Gastrocnemius medialis (tissue), 4 donors: ENCODE measurements at regions not wholly inside any gene's neighbourhood (a gene's known extent, or its start where the extent isn't known, plus 50 kb on each side); places are given as distances from the start of the nearest gene placed in this dataset.

Experiments
- ATAC-seq, 2 donors: fragments of 150-250 bp; one replicate each; pipeline ENCODE4 v1.9.1; 2016
- DNase-seq, 2 donors: peaks; one replicate each; pipeline ENCODE4 v3.0.0-alpha.2; 2019
- H3K27ac ChIP-seq, 4 donors: fragments of 200-600 bp; sonication (generic); 1 replicate in 1 of 4; 2 replicates in 3 of 4; pipeline ENCODE4 v1.5.1; 2016 to 2018; ENCODE audit warnings: mild to moderate bottlenecking in 2 of 4, moderate library complexity in 1 of 4
- H3K27me3 ChIP-seq, 3 donors: fragments of 200-600 bp; sonication (generic) in 2 of 3; 1 replicate in 1 of 3; 2 replicates in 2 of 3; pipeline versions ENCODE4 v1.5.1 to v1.6.0; 2016 to 2019; ENCODE audit warnings: mild to moderate bottlenecking in 1 of 3, moderate library complexity in 1 of 3
- H3K36me3 ChIP-seq, 2 donors: fragments of 200-600 bp; sonication (generic) in 1 of 2; one replicate each; pipeline ENCODE4 v1.5.1; 2017 to 2018
- H3K4me1 ChIP-seq, 2 donors: fragments of 200-600 bp; sonication (generic) in 1 of 2; one replicate each; pipeline ENCODE4 v1.5.1; 2016 to 2017; ENCODE audit warnings: mild to moderate bottlenecking in 2 of 2
- H3K4me3 ChIP-seq, 4 donors: fragments of 200-600 bp; sonication (generic) in 3 of 4; 1 replicate in 1 of 4; 2 replicates in 3 of 4; pipeline ENCODE4 v1.5.1; 2016 to 2019; ENCODE audit warnings: mild to moderate bottlenecking in 2 of 4
- H3K9me3 ChIP-seq, 3 donors: fragments of 200-600 bp; sonication (generic) in 2 of 3; 1 replicate in 1 of 3; 2 replicates in 2 of 3; pipeline ENCODE4 v1.5.1; 2016 to 2019
- CTCF ChIP-seq, 5 experiments: fragments of 450-650 bp in 3 of 5; fragments of 200-600 bp in 2 of 5; sonication (generic) in 2 of 5; IDR thresholded peaks in 4 of 5; conservative IDR thresholded peaks in 1 of 5; 1 replicate in 4 of 5; 2 replicates in 1 of 5; pipeline ENCODE4 v1.5.1; 2016 to 2019; ENCODE audit warnings: antibody characterized with exemption in 5 of 5, mild to moderate bottlenecking in 3 of 5, moderate library complexity in 3 of 5
- POLR2A ChIP-seq, 2 donors: fragments of 450-650 bp; IDR thresholded peaks; one replicate each; pipeline ENCODE4 v1.6.1; 2017; ENCODE audit warnings: antibody characterized with exemption in 2 of 2, mild to moderate bottlenecking in 2 of 2, moderate library complexity in 2 of 2
- in situ Hi-C, 4 donors: fragments of 200-750 bp; cut with MboI; loops; one replicate each; pipeline versions ENCODE4 v1.15.0 to v1.8.0; 2017; ENCODE audit warnings: low sequenced_read_pairs in 4 of 4
- intact Hi-C: fragments of 100-400 bp; cut with DNase I; formaldehyde crosslinking; loops from one replicate; pipeline ENCODE4 v1.15.1; 2023; ENCODE audit warnings: low total_unique reads

- no peaks in the 10 kb centered on the region for H3K27me3 ChIP-seq
- no peak for ATAC-seq
- DNase-seq = no peak
- H3K27ac ChIP-seq = no peak overlapping the region
- no peaks in the 10 kb centered on the region for H3K4me1 ChIP-seq
- H3K36me3 ChIP-seq = no peaks in the 10 kb centered on the region
- no peak overlapping the region for H3K4me3 ChIP-seq
- in situ Hi-C loops = no loop called here
- no peak for TF ChIP-seq POLR2A (IDR thresholded peaks at IDR 0.05)
- no peak for TF ChIP-seq CTCF (IDR thresholded peaks at IDR 0.05 in 4 of 5, conservative IDR thresholded peaks at IDR 0.05 in 1 of 5)
- intact Hi-C loops = no loop called here
- H3K9me3 ChIP-seq = no peaks in the 10 kb centered on the region
Measured at GRCh38 chr10:128796396-128796912, 670.2 kb upstream of the MKI67 start.

- ATAC-seq (no peak), DNase-seq (no peak)
- intact Hi-C loops (no loop called here), in situ Hi-C loops (no loop called here)
- Histone ChIP-seq H3K4me3 (no peak overlapping the region), H3K9me3 (no peaks in the 10 kb centered on the region), H3K36me3 (no peaks in the 10 kb centered on the region), H3K4me1 (no peaks in the 10 kb centered on the region), H3K27ac (no peak overlapping the region), H3K27me3 (no peaks in the 10 kb centered on the region)
- no peak for TF ChIP-seq CTCF (IDR thresholded peaks at IDR 0.05 in 4 of 5, conservative IDR thresholded peaks at IDR 0.05 in 1 of 5)
Measured at GRCh38 chr10:128802062-128802461, 665.0 kb upstream of the MGMT start.

- Histone ChIP-seq H3K4me3 (no peak overlapping the region), H3K4me1 (no peaks in the 10 kb centered on the region), H3K36me3 (no peaks in the 10 kb centered on the region), H3K27me3 (no peaks in the 10 kb centered on the region), H3K9me3 (no peaks in the 10 kb centered on the region), H3K27ac (no peak overlapping the region)
- no peak for TF ChIP-seq POLR2A (IDR thresholded peaks at IDR 0.05)
- TF ChIP-seq CTCF (IDR thresholded peaks at IDR 0.05 in 4 of 5, conservative IDR thresholded peaks at IDR 0.05 in 1 of 5) = no peak
- in situ Hi-C loops (no loop called here), intact Hi-C loops (no loop called here)
- DNase-seq = no peak
- ATAC-seq = no peak
Measured at GRCh38 chr10:128803790-128804189, 663.3 kb upstream of the MGMT start.

GRCh38 chr10:128804411-128804810, 662.6 kb upstream of the MGMT start:
- H3K4me3 ChIP-seq = no peak overlapping the region
- H3K4me1 ChIP-seq = no peaks in the 10 kb centered on the region
- in situ Hi-C loops (no loop called here), intact Hi-C loops (no loop called here)
- TF ChIP-seq CTCF (IDR thresholded peaks at IDR 0.05 in 4 of 5, conservative IDR thresholded peaks at IDR 0.05 in 1 of 5) = no peak
- TF ChIP-seq POLR2A (IDR thresholded peaks at IDR 0.05) = no peak
- H3K9me3 ChIP-seq = no peaks in the 10 kb centered on the region
- H3K27me3 ChIP-seq = no peaks in the 10 kb centered on the region
- H3K27ac ChIP-seq = no peak overlapping the region
- no peak for ATAC-seq
- no peaks in the 10 kb centered on the region for H3K36me3 ChIP-seq
- DNase-seq = no peak

- peak; percentile 27 to 48 for ATAC-seq
- no peak overlapping the region for H3K27ac ChIP-seq
Measured at GRCh38 chr10:128808921-128809440, 658.1 kb upstream of the MGMT start.

More at GRCh38 chr10:128808921-128809440, 658.1 kb upstream of the MGMT start:
- no peak overlapping the region for H3K4me3 ChIP-seq
- H3K4me1 ChIP-seq = no peaks in the 10 kb centered on the region
- intact Hi-C loops = no loop called here
- no peaks in the 10 kb centered on the region for H3K9me3 ChIP-seq
- in situ Hi-C loops = no loop called here
- TF ChIP-seq POLR2A (IDR thresholded peaks at IDR 0.05) = no peak
- no peak for DNase-seq
- H3K27me3 ChIP-seq = no peaks in the 10 kb centered on the region
- no peaks in the 10 kb centered on the region for H3K36me3 ChIP-seq
